MM.1S (cell line): ENCODE measurements at regions not wholly inside any gene's neighbourhood (a gene's known extent, or its start where the extent isn't known, plus 50 kb on each side); places are given as distances from the start of the nearest gene placed in this dataset.
A peak's percentile ranks its signal among the peaks of the same experiment; 100 is the strongest.

Experiments used
- DNase-seq: peaks from one replicate; pipeline ENCODE4 v3.0.0-alpha.2; 2015
- H2AFZ ChIP-seq: fragments of 300-600 bp; sonication (generic); 2 replicates; pipeline ENCODE4 v1.6.0; 2016; ENCODE audit warnings: antibody characterized with exemption, low read length
- H3F3A ChIP-seq: fragments of 300-600 bp; sonication (generic); 2 replicates; pipeline ENCODE4 v1.6.1; 2016; ENCODE audit warnings: mild to moderate bottlenecking, antibody characterized with exemption, low read length, moderate library complexity, mixed read lengths; ENCODE audit not compliant: insufficient read depth
- H3K27ac ChIP-seq: fragments of 300-600 bp; sonication (generic); 2 replicates; pipeline ENCODE4 v1.5.1; 2016; ENCODE audit warnings: mild to moderate bottlenecking, low read length
- H3K27me3 ChIP-seq: fragments of 300-600 bp; sonication (generic); replicated peaks from 2 replicates; pipeline ENCODE4 v1.6.0; 2016; ENCODE audit warnings: low read length; ENCODE audit not compliant: insufficient read depth
- H3K36me3 ChIP-seq: fragments of 300-600 bp; sonication (generic); replicated peaks from 2 replicates; pipeline ENCODE4 v1.6.1; 2016; ENCODE audit warnings: mild to moderate bottlenecking, low read length, mixed read lengths; ENCODE audit not compliant: insufficient read depth
- H3K4me1 ChIP-seq: fragments of 300-600 bp; sonication (generic); 2 replicates; pipeline ENCODE4 v1.6.1; 2016; ENCODE audit warnings: low read length, mixed read lengths
- H3K4me2 ChIP-seq: fragments of 300-600 bp; sonication (generic); 2 replicates; pipeline ENCODE4 v1.6.0; 2016; ENCODE audit warnings: low read depth, low read length
- H3K4me3 ChIP-seq: fragments of 300-600 bp; sonication (generic); 2 replicates; pipeline ENCODE4 v1.5.1; 2016; ENCODE audit warnings: low read length, mixed read lengths
- H3K79me2 ChIP-seq: fragments of 300-600 bp; sonication (generic); 2 replicates; pipeline ENCODE4 v1.6.1; 2016; ENCODE audit warnings: mixed run types, low read length, mixed read lengths
- H3K9ac ChIP-seq: fragments of 300-600 bp; sonication (generic); 2 replicates; pipeline ENCODE4 v1.6.1; 2016; ENCODE audit warnings: low read length, mixed read lengths
- H3K9me2 ChIP-seq: fragments of 300-600 bp; sonication (generic); replicated peaks from 2 replicates; pipeline ENCODE4 v1.6.1; 2016; ENCODE audit warnings: mild to moderate bottlenecking, low read length, mixed read lengths; ENCODE audit not compliant: insufficient read depth
- H3K9me3 ChIP-seq: fragments of 300-600 bp; sonication (generic); replicated peaks from 2 replicates; pipeline ENCODE4 v1.6.1; 2016; ENCODE audit warnings: mild to moderate bottlenecking, low read length, mixed read lengths; ENCODE audit not compliant: insufficient read depth
- H4K20me1 ChIP-seq: fragments of 300-600 bp; sonication (generic); 2 replicates; pipeline ENCODE4 v1.6.1; 2016; ENCODE audit warnings: mild to moderate bottlenecking, low read length, moderate library complexity, mixed read lengths; ENCODE audit not compliant: insufficient read depth
- EZH2 ChIP-seq: fragments of 300-600 bp; sonication (generic); optimal IDR thresholded peaks from 2 replicates; pipeline ENCODE3; 2017; ENCODE audit warnings: low read depth, mild to moderate bottlenecking, antibody characterized with exemption, low read length, mixed read lengths
- EZH2phosphoT487 ChIP-seq: fragments of 300-600 bp; sonication (generic); IDR thresholded peaks from 2 replicates; pipeline ENCODE4 v1.6.1; 2018; ENCODE audit warnings: antibody characterized with exemption, low read length
- TF ChIP-seq, protein P1 (sequence below): fragments of 300-600 bp; sonication (generic); IDR thresholded peaks from 2 replicates; pipeline ENCODE4 v1.5.1; 2016; ENCODE audit warnings: antibody characterized with exemption, low read length, mixed read lengths

DNA sequence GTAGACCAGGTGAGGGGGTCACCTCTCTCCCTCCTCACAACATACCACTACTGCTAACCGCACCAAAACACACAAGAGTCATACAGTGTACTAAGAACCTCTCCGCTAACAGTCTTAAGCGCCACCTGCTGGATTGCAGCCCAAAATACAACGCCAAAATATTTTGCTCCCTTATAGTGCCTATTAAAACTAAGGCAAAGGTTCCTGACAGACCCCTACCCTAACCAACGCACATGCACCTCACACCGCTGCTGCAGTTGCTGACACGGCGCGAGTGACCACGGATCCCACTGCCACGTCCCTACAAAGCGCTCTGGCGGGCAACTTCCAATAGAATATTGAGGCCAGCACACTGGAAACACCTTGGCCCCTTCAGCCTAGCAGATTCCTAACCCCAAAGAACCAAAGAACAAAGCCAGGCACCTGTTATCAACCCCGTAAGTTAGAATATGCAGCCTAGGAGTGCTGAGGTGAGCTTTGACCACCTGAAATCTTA, 563.6 kb upstream of the SEMA3D start:
- Histone ChIP-seq H3F3A (no peaks in the 10 kb centered on the region), H3K4me3 (no peak overlapping the region), H3K9ac (no peak overlapping the region), H3K27ac (no peak overlapping the region), H4K20me1 (no peaks in the 10 kb centered on the region), H3K36me3 (no peaks in the 10 kb centered on the region), H3K9me2 (no peaks in the 10 kb centered on the region), H3K79me2 (no peaks in the 10 kb centered on the region), H3K9me3 (no peaks in the 10 kb centered on the region), H3K4me2 (no peak overlapping the region), H3K27me3 (no peaks in the 10 kb centered on the region), H3K4me1 (no peaks in the 10 kb centered on the region), H2AFZ (no peak overlapping the region)
- peak; percentile 61 for DNase-seq
- TF ChIP-seq, protein P1, sequence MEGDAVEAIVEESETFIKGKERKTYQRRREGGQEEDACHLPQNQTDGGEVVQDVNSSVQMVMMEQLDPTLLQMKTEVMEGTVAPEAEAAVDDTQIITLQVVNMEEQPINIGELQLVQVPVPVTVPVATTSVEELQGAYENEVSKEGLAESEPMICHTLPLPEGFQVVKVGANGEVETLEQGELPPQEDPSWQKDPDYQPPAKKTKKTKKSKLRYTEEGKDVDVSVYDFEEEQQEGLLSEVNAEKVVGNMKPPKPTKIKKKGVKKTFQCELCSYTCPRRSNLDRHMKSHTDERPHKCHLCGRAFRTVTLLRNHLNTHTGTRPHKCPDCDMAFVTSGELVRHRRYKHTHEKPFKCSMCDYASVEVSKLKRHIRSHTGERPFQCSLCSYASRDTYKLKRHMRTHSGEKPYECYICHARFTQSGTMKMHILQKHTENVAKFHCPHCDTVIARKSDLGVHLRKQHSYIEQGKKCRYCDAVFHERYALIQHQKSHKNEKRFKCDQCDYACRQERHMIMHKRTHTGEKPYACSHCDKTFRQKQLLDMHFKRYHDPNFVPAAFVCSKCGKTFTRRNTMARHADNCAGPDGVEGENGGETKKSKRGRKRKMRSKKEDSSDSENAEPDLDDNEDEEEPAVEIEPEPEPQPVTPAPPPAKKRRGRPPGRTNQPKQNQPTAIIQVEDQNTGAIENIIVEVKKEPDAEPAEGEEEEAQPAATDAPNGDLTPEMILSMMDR = peak; percentile 69
- no peak for TF ChIP-seq EZH2

DNA sequence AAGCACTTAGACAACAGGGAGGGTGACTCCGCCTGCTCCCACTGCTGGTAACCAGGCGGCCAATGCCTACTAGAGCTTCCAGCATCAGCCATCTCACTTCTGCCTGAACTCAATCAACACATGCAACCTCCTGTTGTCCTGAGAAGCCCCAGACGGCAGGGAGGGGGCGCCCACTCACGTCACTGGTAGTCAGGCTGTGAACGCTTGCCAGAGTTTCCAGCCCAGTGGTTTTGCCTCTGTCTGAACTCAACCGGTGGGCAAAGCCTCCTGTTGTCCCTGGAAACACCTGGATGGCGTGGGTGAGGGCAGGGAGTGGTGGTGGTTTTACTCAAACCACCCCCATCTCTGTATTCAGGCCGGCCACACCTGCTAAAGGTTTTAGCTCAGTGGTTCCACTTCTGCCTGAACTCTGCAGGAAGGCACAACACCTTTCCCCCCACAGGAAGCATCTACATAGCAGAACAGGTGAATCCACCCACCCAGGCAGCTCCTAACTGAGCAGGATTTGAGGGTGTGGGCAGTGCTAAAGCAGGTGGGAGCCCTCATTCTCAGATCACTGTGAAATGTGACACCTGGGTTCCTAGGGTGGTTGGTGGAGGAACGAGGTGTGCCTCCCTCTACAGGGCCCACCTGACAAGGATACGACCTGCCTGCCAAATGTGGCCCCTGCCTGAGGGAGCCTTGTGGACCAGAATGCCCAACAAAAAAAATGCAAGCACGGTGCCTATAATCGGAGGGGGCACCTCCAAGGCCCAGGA, 563.0 kb upstream of the SEMA3D start:
- Histone ChIP-seq H3K27ac (no peak overlapping the region), H3K4me2 (no peak overlapping the region), H3K9me2 (no peaks in the 10 kb centered on the region), H3K27me3 (no peaks in the 10 kb centered on the region), H3K79me2 (no peaks in the 10 kb centered on the region), H3K4me1 (no peaks in the 10 kb centered on the region), H3K36me3 (no peaks in the 10 kb centered on the region), H3F3A (no peaks in the 10 kb centered on the region), H3K4me3 (no peak overlapping the region), H4K20me1 (no peaks in the 10 kb centered on the region), H2AFZ (no peak overlapping the region), H3K9ac (no peak overlapping the region), H3K9me3 (no peaks in the 10 kb centered on the region)
- TF ChIP-seq EZH2phosphoT487 = no peak
- no peak for DNase-seq

DNA sequence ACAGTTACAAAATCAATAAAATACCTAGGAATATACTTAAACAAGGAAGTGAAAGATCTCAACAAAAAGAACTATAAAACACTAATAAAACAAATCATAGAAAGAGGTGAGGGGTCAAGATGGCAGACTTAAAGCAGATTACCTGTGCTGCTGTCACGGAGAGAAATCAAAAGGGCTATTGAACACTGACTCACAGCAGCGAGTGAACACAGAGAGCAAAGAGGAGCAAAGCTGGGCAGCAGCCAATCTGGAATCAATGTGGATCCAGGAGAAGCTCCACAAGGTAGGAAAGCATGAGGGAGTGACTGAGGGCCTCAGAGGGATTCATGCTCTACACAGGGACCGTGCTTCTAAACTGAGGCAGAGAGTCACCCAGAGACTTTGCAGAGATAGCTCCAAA, 562.0 kb upstream of the SEMA3D start:
- Histone ChIP-seq H2AFZ (no peak overlapping the region), H3K9me2 (no peaks in the 10 kb centered on the region), H3K79me2 (no peaks in the 10 kb centered on the region), H3K4me2 (no peak overlapping the region), H3K9me3 (no peaks in the 10 kb centered on the region), H3K4me3 (no peak overlapping the region), H4K20me1 (no peaks in the 10 kb centered on the region), H3F3A (no peaks in the 10 kb centered on the region), H3K36me3 (no peaks in the 10 kb centered on the region), H3K9ac (no peak overlapping the region), H3K27me3 (no peaks in the 10 kb centered on the region), H3K4me1 (no peaks in the 10 kb centered on the region), H3K27ac (no peak overlapping the region)
- DNase-seq = no peak
- TF ChIP-seq EZH2phosphoT487 (no peak), EZH2 (no peak)
- TF ChIP-seq, protein P1 = no peak

- Histone ChIP-seq H3K9ac (no peak overlapping the region), H3K27me3 (no peaks in the 10 kb centered on the region), H3F3A (no peaks in the 10 kb centered on the region), H2AFZ (no peak overlapping the region), H3K9me2 (no peaks in the 10 kb centered on the region), H3K9me3 (no peaks in the 10 kb centered on the region), H4K20me1 (no peaks in the 10 kb centered on the region), H3K27ac (no peak overlapping the region), H3K4me2 (no peak overlapping the region), H3K36me3 (no peaks in the 10 kb centered on the region), H3K4me1 (no peaks in the 10 kb centered on the region), H3K79me2 (no peaks in the 10 kb centered on the region), H3K4me3 (no peak overlapping the region)
- TF ChIP-seq, protein P1 = no peak
- no peak for TF ChIP-seq EZH2
- TF ChIP-seq EZH2phosphoT487 = no peak
- DNase-seq = no peak
Measured at GRCh38 chr7:85737426-85737825, 550.6 kb upstream of the SEMA3D start.
